OCI-LY7 (cell line): ENCODE measurements at regions not wholly inside any gene's neighbourhood (a gene's known extent, or its start where the extent isn't known, plus 50 kb on each side); places are given as distances from the start of the nearest gene placed in this dataset.

Experiments used
- BruUV-seq: library from RNA; stranded (reverse); fragments of 400-500 nt; replicated peaks from 2 replicates; lab custom pipeline; 2021; lab: Mats Ljungman, UMichigan
- CTCF ChIA-PET: fragments of 300-600 bp; sonication (Branson Sonifier 250); formaldehyde crosslinking; loops from one replicate; lab custom pipeline; 2022; ENCODE audit warnings: antibody characterized with exemption; ENCODE audit not compliant: unreplicated experiment; lab: Charles Lee
- POLR2A ChIA-PET: fragments of 300-600 bp; sonication (Branson Sonifier 250); formaldehyde crosslinking; loops from one replicate; lab custom pipeline; 2022; ENCODE audit warnings: antibody characterized with exemption; lab: Charles Lee
- DNase-seq: peaks from one replicate; pipeline ENCODE4 v3.0.0-alpha.2; 2015; ENCODE audit warnings: low spot score
- H2AFZ ChIP-seq: fragments of 200-600 bp; sonication (generic), shearing (Covaris generic); 2 replicates; pipeline ENCODE4 v1.6.1; 2014; ENCODE audit warnings: mild to moderate bottlenecking, antibody characterized with exemption, low read length, moderate library complexity
- H3K27ac ChIP-seq: fragments of 200-600 bp; sonication (generic); 2 replicates; pipeline ENCODE4 v1.5.1; 2014; ENCODE audit warnings: mixed run types, low read depth, mild to moderate bottlenecking, moderate library complexity, low read length, inconsistent platforms; ENCODE audit not compliant: poor library complexity, severe bottlenecking
- H3K36me3 ChIP-seq: fragments of 200-600 bp; sonication (generic); 2 replicates; pipeline ENCODE4 v1.6.1; 2014; ENCODE audit warnings: mild to moderate bottlenecking, antibody characterized with exemption, low read length, moderate library complexity, mixed read lengths; ENCODE audit not compliant: insufficient read depth
- H3K4me1 ChIP-seq: fragments of 200-600 bp; sonication (generic); 2 replicates; pipeline ENCODE4 v1.5.1; 2014; ENCODE audit warnings: mild to moderate bottlenecking, low read length; ENCODE audit not compliant: insufficient read depth, poor library complexity, severe bottlenecking
- H3K4me2 ChIP-seq: fragments of 200-600 bp; sonication (generic); 2 replicates; pipeline ENCODE4 v1.6.1; 2014; ENCODE audit warnings: mild to moderate bottlenecking, low read length
- H3K4me3 ChIP-seq: fragments of 200-600 bp; sonication (generic); 2 replicates; pipeline ENCODE4 v1.5.1; 2014; ENCODE audit warnings: mild to moderate bottlenecking, low read depth, low read length; ENCODE audit not compliant: poor library complexity, severe bottlenecking
- H3K79me2 ChIP-seq: fragments of 200-600 bp; sonication (generic); 2 replicates; pipeline ENCODE4 v1.6.1; 2016; ENCODE audit warnings: low read depth, mild to moderate bottlenecking, low read length, moderate library complexity, mixed read lengths; ENCODE audit not compliant: insufficient read depth
- H3K9me2 ChIP-seq: fragments of 200-600 bp; sonication (generic); 2 replicates; pipeline ENCODE4 v1.6.1; 2016; ENCODE audit warnings: mild to moderate bottlenecking, low read length, mixed read lengths; ENCODE audit not compliant: insufficient read depth
- H3K9me3 ChIP-seq: fragments of 200-600 bp; sonication (generic); 2 replicates; pipeline ENCODE4 v1.6.1; 2014; ENCODE audit warnings: mild to moderate bottlenecking, mixed run types, low read length, mixed read lengths
- H4K20me1 ChIP-seq: fragments of 200-600 bp; sonication (generic); 2 replicates; pipeline ENCODE4 v1.6.1; 2014; ENCODE audit warnings: mild to moderate bottlenecking, antibody characterized with exemption, low read length, moderate library complexity, mixed read lengths; ENCODE audit not compliant: insufficient read depth
- CTCF ChIP-seq: fragments of 200-600 bp; sonication (generic); conservative IDR thresholded peaks from 2 replicates; pipeline ENCODE4 v1.5.1; 2014; ENCODE audit warnings: mild to moderate bottlenecking, antibody characterized with exemption, low read length, moderate library complexity, mixed read lengths
- EZH2phosphoT487 ChIP-seq: fragments of 200-600 bp; sonication (generic); IDR thresholded peaks from 2 replicates; pipeline ENCODE4 v1.6.1; 2018; ENCODE audit warnings: low read depth, borderline replicate concordance, mild to moderate bottlenecking, mixed run types, antibody characterized with exemption, low read length, moderate library complexity, mixed read lengths
- intact Hi-C: fragments of 100-400 bp; cut with micrococcal nuclease; formaldehyde crosslinking; loops from one replicate; pipeline ENCODE4 v1.10.0; 2022; ENCODE audit not compliant: unreplicated experiment

GRCh38 chr3:83169473-83169872 is 1408.0 kb upstream of the GBE1 start:
- no peaks in the 10 kb centered on the region for H3K36me3 ChIP-seq
- no peak overlapping the region for H2AFZ ChIP-seq
- no peaks in the 10 kb centered on the region for H3K9me3 ChIP-seq
- H3K9me2 ChIP-seq: no peaks in the 10 kb centered on the region
- no TSS peak for BruUV-seq
- intact Hi-C loops: no loop called here
- no peak for TF ChIP-seq EZH2phosphoT487
- no peak for TF ChIP-seq CTCF
- no peak for DNase-seq
- ChIA-PET POLR2A (no interaction called here), CTCF (no interaction called here)
- no peaks in the 10 kb centered on the region for H4K20me1 ChIP-seq
- H3K27ac ChIP-seq: no peak overlapping the region
- no peaks in the 10 kb centered on the region for H3K79me2 ChIP-seq
- H3K4me2 ChIP-seq: no peak overlapping the region
- H3K4me1 ChIP-seq: no peaks in the 10 kb centered on the region
- no peak overlapping the region for H3K4me3 ChIP-seq

- H3K4me2 ChIP-seq: no peak overlapping the region
- no peaks in the 10 kb centered on the region for H3K79me2 ChIP-seq
- no peaks in the 10 kb centered on the region for H3K36me3 ChIP-seq
- ChIA-PET POLR2A (no interaction called here), CTCF (no interaction called here)
- H2AFZ ChIP-seq: no peak overlapping the region
- H3K27ac ChIP-seq: no peak overlapping the region
- no peak overlapping the region for H3K4me3 ChIP-seq
- BruUV-seq: no TSS peak
- H3K9me2 ChIP-seq: no peaks in the 10 kb centered on the region
- intact Hi-C loops: no loop called here
- H3K9me3 ChIP-seq: 0 out of 2 replicates have a peak, but pooled peaks cover 2% of the 10 kb centered on the region
- no peaks in the 10 kb centered on the region for H4K20me1 ChIP-seq
- H3K4me1 ChIP-seq: no peaks in the 10 kb centered on the region
- TF ChIP-seq EZH2phosphoT487 (no peak), CTCF (no peak)
- no peak for DNase-seq
Observed at GRCh38 chr3:83150896-83151295, 1389.5 kb upstream of the GBE1 start.

GRCh38 chr3:83140983-83141382 is 1379.5 kb upstream of the GBE1 start:
- no peaks in the 10 kb centered on the region for H3K79me2 ChIP-seq
- no peak overlapping the region for H3K4me3 ChIP-seq
- no peaks in the 10 kb centered on the region for H3K9me2 ChIP-seq
- no peak overlapping the region for H3K4me2 ChIP-seq
- ChIA-PET CTCF (no interaction called here), POLR2A (no interaction called here)
- H2AFZ ChIP-seq: no peak overlapping the region
- no peaks in the 10 kb centered on the region; the same call in 1 of the 2 replicates for H3K36me3 ChIP-seq
- H3K9me3 ChIP-seq: 0 out of 2 replicates have a peak, but pooled peaks cover 4% of the 10 kb centered on the region
- DNase-seq: no peak
- no TSS peak for BruUV-seq
- intact Hi-C loops: no loop called here
- TF ChIP-seq EZH2phosphoT487 (no peak), CTCF (no peak)
- no peak overlapping the region for H3K27ac ChIP-seq
- H4K20me1 ChIP-seq: no peaks in the 10 kb centered on the region
- H3K4me1 ChIP-seq: no peaks in the 10 kb centered on the region
